ENCODE measurements at regions not wholly inside any gene's neighbourhood (a gene's known extent, or its start where the extent isn't known, plus 50 kb on each side); places are given as distances from the start of the nearest gene placed in this dataset.

DNA sequence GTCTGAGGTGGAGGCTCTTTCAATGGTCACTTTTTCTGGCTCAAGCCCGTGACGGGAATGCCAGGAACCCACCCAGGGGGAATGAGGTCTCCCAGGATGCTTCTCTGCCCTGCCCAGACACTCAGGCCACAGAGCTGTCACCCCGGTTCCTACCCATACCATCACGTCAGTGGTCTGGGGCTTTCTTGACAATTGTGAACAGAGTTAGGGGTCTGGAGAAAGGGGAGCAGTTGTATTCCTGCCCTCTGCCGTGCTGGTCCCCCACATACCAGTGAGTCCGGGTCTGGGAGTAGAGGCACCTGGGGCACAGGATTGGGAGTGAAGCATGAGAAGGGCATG, 97.2 kb downstream of the B3GNT2 start:
- TF ChIP-seq, protein P1, sequence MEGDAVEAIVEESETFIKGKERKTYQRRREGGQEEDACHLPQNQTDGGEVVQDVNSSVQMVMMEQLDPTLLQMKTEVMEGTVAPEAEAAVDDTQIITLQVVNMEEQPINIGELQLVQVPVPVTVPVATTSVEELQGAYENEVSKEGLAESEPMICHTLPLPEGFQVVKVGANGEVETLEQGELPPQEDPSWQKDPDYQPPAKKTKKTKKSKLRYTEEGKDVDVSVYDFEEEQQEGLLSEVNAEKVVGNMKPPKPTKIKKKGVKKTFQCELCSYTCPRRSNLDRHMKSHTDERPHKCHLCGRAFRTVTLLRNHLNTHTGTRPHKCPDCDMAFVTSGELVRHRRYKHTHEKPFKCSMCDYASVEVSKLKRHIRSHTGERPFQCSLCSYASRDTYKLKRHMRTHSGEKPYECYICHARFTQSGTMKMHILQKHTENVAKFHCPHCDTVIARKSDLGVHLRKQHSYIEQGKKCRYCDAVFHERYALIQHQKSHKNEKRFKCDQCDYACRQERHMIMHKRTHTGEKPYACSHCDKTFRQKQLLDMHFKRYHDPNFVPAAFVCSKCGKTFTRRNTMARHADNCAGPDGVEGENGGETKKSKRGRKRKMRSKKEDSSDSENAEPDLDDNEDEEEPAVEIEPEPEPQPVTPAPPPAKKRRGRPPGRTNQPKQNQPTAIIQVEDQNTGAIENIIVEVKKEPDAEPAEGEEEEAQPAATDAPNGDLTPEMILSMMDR (IDR thresholded peaks at IDR 0.05; ENCODE audit: insufficient read depth, low read depth, low read length, missing control alignments): no peak
- no peak for DNase-seq (ENCODE audit: low read depth)
- H3K4me3 ChIP-seq (ENCODE audit: low read depth, low read length): no peak overlapping the region

DNA sequence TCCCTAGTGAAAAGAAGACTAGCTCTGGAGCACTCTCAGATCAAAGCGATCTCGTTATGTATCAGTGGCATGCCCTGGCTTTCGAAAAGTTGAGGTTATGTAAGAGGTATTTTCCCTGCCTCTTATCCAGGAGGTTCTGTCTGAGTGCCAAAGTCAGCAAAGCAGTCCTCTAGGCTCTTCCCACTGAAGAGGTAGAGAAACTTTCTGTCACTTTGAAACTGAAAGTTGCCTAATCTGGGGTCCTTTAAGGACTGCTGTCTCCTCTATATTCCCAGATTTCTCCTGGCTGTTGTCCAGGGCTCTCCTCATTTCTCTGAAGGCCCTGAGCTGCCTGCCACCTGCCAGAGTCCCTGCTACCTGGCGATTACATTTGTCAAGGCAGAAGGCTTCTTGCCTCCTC, 96.3 kb downstream of the B3GNT2 start:
- no peak overlapping the region for H3K4me3 ChIP-seq (ENCODE audit: low read depth, low read length)
- TF ChIP-seq, protein P1 (IDR thresholded peaks at IDR 0.05; ENCODE audit: insufficient read depth, low read depth, low read length, missing control alignments): no peak
- DNase-seq (ENCODE audit: low read depth): peak; percentile 54

DNA sequence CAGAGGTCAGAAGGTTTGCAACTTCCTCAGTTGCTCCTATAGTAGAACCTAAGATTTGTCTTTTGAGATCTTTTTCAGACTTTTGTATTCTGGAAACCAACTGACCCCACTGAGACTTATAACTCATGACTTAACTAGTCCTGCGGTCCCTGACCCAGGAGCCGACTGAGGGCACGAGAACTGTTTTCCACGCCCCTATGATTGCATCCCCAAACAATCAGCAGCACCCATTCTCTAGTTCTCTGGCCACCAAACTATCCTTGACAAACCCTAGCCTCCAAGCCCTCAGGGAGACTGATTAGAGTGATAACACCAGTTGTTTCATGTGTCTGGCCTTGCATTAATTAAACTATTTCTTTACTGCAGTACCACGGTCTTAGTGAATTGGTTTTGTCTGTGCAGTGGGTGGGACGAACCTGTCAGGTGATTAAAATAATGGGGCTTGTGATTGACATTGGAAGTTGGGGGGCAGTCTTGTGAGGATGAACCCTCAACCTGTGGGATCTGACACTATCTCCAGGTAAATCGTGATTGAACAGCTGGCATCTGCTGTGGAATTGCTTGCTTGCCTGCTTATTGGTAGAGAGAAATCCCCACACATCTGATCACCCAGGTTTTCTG, 95.7 kb downstream of the B3GNT2 start:
- no peak overlapping the region for H3K4me3 ChIP-seq (ENCODE audit: low read depth, low read length)
- DNase-seq (ENCODE audit: low read depth): no peak
- TF ChIP-seq, protein P1 (IDR thresholded peaks at IDR 0.05; ENCODE audit: insufficient read depth, low read depth, low read length, missing control alignments): no peak

DNA sequence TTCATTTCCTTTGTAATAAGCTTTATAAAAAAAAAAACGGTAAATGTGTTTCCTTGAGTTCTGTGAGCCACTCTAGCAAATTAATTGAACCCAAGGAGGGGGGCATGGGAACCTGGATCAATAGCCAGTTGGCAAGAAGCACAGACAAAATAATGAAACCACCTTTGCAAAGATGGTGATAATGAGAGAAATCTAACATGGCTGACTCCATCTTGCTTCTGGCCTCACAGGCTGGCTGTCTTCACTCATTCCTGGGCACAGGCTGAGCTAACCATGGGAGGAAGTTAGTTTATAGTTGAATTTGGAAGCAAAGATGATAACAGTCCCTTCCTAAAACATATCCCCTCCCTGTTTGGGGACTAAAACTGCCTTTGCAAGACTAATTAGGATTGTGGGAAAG, 95.1 kb downstream of the B3GNT2 start:
- DNase-seq (ENCODE audit: low read depth): no peak
- TF ChIP-seq, protein P1 (IDR thresholded peaks at IDR 0.05; ENCODE audit: insufficient read depth, low read depth, low read length, missing control alignments): no peak
- no peak overlapping the region for H3K4me3 ChIP-seq (ENCODE audit: low read depth, low read length)

DNA sequence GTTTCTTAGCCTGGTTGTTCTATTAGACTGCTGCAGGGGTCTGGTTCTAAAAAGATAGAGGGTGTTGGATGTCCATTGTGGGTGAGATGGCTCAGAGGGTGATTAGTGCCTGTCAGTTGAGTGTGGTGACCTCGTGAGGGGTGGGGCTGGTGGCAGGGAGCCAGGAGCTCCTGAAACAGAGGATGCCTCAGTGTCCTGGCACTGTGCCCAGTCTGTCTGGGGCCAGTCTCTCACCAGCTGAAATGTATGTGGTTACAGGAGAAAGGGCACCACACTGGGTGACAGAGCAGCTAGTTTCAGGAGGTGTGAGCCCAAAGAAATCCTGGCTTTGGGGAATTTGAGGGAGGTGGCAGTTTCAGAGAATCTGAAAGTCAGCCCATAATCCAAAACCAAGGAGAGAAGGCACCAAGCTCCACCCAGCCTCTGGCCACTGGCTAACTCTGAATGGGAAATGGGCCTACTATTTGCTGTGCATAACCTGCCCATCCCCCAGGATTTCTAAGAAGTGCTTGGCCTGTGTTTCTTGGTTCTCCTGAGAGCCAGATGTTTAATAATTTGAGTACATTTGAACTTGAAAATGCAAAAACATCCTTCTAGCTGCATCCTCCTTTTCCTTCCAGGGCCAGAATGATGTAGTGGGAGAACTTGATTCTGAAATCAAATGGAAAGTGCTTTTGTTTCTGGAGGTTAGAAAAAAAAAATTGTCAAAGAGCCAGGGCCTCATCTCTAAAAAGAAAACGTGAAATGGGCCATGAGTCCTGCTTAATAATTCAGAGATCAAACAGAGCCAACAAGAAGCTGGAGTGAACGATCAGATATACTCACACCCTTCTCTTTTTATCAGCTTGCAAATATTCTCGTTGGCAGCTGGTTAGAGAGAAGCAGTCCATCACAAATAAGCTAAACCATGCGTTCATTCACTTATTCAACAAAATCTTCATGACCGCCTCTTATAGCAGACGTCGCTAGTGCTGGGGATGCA, 92.3 kb downstream of the B3GNT2 start:
- H3K4me3 ChIP-seq (ENCODE audit: low read depth, low read length): no peak overlapping the region
- TF ChIP-seq, protein P1 (IDR thresholded peaks at IDR 0.05; ENCODE audit: insufficient read depth, low read depth, low read length, missing control alignments): no peak
- DNase-seq (ENCODE audit: low read depth): peak; percentile 94

DNA sequence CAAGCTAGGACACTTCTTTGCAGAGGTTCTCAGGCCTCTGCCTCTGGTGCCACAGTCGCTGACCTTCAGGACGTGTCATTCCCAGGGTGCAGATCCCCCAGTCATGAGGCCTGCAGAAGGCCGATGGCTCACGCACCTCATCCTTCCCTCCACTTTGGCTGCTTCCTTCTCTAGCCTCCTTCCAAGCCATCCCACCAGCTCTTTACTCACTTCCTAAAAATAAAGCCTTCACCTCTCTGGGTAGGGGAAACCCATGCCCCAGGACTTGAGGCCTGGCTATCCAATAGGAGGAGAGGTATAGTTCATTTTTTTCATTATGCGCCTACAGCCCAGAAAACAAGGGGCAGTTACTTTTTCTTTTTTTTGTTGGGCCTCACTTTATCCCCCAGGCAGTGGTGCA, 91.4 kb downstream of the B3GNT2 start:
- DNase-seq (ENCODE audit: low read depth): no peak
- TF ChIP-seq, protein P1 (IDR thresholded peaks at IDR 0.05; ENCODE audit: insufficient read depth, low read depth, low read length, missing control alignments): no peak

More for the DNA sequence above, 91.4 kb downstream of the B3GNT2 start:
- no peak overlapping the region for H3K4me3 ChIP-seq (ENCODE audit: low read depth, low read length)

Measured in GM12865 (cell line).